ENCODE measurements at regions not wholly inside any gene's neighbourhood (a gene's known extent, or its start where the extent isn't known, plus 50 kb on each side); places are given as distances from the start of the nearest gene placed in this dataset.

- Histone ChIP-seq H3F3A (ENCODE audit: insufficient read depth) (no peaks in the 10 kb centered on the region), H3K27me3 (replicated peaks; ENCODE audit: insufficient read depth) (peaks cover 14% of the 10 kb centered on the region), H4K20me1 (ENCODE audit: insufficient read depth) (no peaks in the 10 kb centered on the region), H3K9me2 (ENCODE audit: insufficient read depth) (no peaks in the 10 kb centered on the region), H3K36me3 (ENCODE audit: low read depth) (no peaks in the 10 kb centered on the region), H3K4me1 (ENCODE audit: insufficient read depth) (no peaks in the 10 kb centered on the region), H2AFZ (no peak overlapping the region), H3K4me3 (no peak overlapping the region), H3K4me2 (ENCODE audit: unreplicated experiment) (no peak overlapping the region), H3K27ac (no peak overlapping the region), H3K9ac (no peak overlapping the region), H3K9me3 (ENCODE audit: low read depth) (no peaks in the 10 kb centered on the region), H3K79me2 (ENCODE audit: insufficient read depth) (no peaks in the 10 kb centered on the region)
- WGBS, 2 experiments (ENCODE audit: low coverage in 1 of 2, low lambda C conversion rate in 2 of 2, missing lambda C conversion rate in 2 of 2): 18% methylated on average over 6 of the region's 6 CpGs
- peak; percentile 16 for DNase-seq
- TF ChIP-seq EZH2phosphoT487 (IDR thresholded peaks at IDR 0.05; ENCODE audit: insufficient read depth, low read depth) (no peak), EZH2 (IDR thresholded peaks at IDR 0.05; ENCODE audit: insufficient read depth, poor library complexity, severe bottlenecking) (no peak)
- in situ Hi-C loops (cut with MboI): no loop called here
Measured at GRCh38 chr2:58866040-58866439, 624.9 kb upstream of the FANCL start.

DNA sequence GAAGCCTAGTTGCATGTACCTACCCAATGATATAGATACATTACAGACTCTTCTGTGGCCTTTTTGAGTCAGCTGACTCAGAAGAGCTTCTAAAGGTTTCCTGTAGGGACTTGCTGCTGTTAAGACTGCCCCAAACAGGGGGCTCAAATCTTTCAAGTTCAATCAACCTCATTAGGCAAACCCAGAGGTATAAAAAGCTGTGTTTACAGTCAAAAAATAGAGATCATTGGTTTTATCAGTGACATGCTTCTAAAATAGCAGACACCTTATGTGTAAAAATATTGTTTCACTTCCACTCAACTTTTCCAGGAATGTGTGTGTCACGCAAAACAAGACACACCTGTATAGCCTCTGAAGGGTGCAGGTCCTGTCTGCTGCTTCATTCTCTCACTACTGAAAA lies 624.3 kb upstream of the FANCL start:
- H3F3A ChIP-seq (ENCODE audit: insufficient read depth): no peaks in the 10 kb centered on the region
- in situ Hi-C loops (cut with MboI): no loop called here
- H3K79me2 ChIP-seq (ENCODE audit: insufficient read depth): no peaks in the 10 kb centered on the region
- no peak for DNase-seq
- H4K20me1 ChIP-seq (ENCODE audit: insufficient read depth): no peaks in the 10 kb centered on the region
- H3K36me3 ChIP-seq (ENCODE audit: low read depth): no peaks in the 10 kb centered on the region
- no peak overlapping the region for H2AFZ ChIP-seq
- TF ChIP-seq EZH2phosphoT487 (IDR thresholded peaks at IDR 0.05; ENCODE audit: insufficient read depth, low read depth) (no peak), EZH2 (IDR thresholded peaks at IDR 0.05; ENCODE audit: insufficient read depth, poor library complexity, severe bottlenecking) (no peak)
- no peak overlapping the region for H3K27ac ChIP-seq
- WGBS, 2 experiments (ENCODE audit: low coverage in 1 of 2, low lambda C conversion rate in 2 of 2, missing lambda C conversion rate in 2 of 2): 53 to 67% methylated on average over 1 of the region's 1 CpG
- H3K4me2 ChIP-seq (ENCODE audit: unreplicated experiment): no peak overlapping the region
- no peaks in the 10 kb centered on the region for H3K4me1 ChIP-seq (ENCODE audit: insufficient read depth)
- H3K27me3 ChIP-seq (replicated peaks; ENCODE audit: insufficient read depth): peaks cover 13% of the 10 kb centered on the region
- no peak overlapping the region for H3K4me3 ChIP-seq
- H3K9ac ChIP-seq: no peak overlapping the region
- no peaks in the 10 kb centered on the region for H3K9me3 ChIP-seq (ENCODE audit: low read depth)
- no peaks in the 10 kb centered on the region for H3K9me2 ChIP-seq (ENCODE audit: insufficient read depth)

GRCh38 chr2:58862244-58862643 lies 621.1 kb upstream of the FANCL start:
- WGBS, 2 experiments (ENCODE audit: low coverage in 1 of 2, low lambda C conversion rate in 2 of 2, missing lambda C conversion rate in 2 of 2): 38 to 43% methylated on average over 3 of the region's 3 CpGs
- no peak overlapping the region for H3K4me2 ChIP-seq (ENCODE audit: unreplicated experiment)

GRCh38 chr2:58860586-58860985 lies 619.5 kb upstream of the FANCL start:
- in situ Hi-C loops (cut with MboI): no loop called here
- no peak overlapping the region for H3K4me3 ChIP-seq
- no peaks in the 10 kb centered on the region for H3K4me1 ChIP-seq (ENCODE audit: insufficient read depth)
- WGBS, 2 experiments (ENCODE audit: low coverage in 1 of 2, low lambda C conversion rate in 2 of 2, missing lambda C conversion rate in 2 of 2): 10 to 16% methylated on average over 1 of the region's 1 CpG
- H3K4me2 ChIP-seq (ENCODE audit: unreplicated experiment): no peak overlapping the region
- H2AFZ ChIP-seq: no peak overlapping the region
- H3F3A ChIP-seq (ENCODE audit: insufficient read depth): no peaks in the 10 kb centered on the region
- no peaks in the 10 kb centered on the region; the same call in 1 of the 2 replicates for H3K27me3 ChIP-seq (replicated peaks; ENCODE audit: insufficient read depth)
- no peak overlapping the region for H3K9ac ChIP-seq
- H3K9me2 ChIP-seq (ENCODE audit: insufficient read depth): no peaks in the 10 kb centered on the region
- no peaks in the 10 kb centered on the region for H3K79me2 ChIP-seq (ENCODE audit: insufficient read depth)
- H3K27ac ChIP-seq: no peak overlapping the region
- DNase-seq: no peak
- TF ChIP-seq EZH2phosphoT487 (IDR thresholded peaks at IDR 0.05; ENCODE audit: insufficient read depth, low read depth): no peak
- no peak for TF ChIP-seq EZH2 (IDR thresholded peaks at IDR 0.05; ENCODE audit: insufficient read depth, poor library complexity, severe bottlenecking)
- no peaks in the 10 kb centered on the region for H4K20me1 ChIP-seq (ENCODE audit: insufficient read depth)
- no peaks in the 10 kb centered on the region for H3K36me3 ChIP-seq (ENCODE audit: low read depth)
- no peaks in the 10 kb centered on the region for H3K9me3 ChIP-seq (ENCODE audit: low read depth)

More at GRCh38 chr2:58862244-58862643, 621.1 kb upstream of the FANCL start:
- Histone ChIP-seq H3K4me3 (no peak overlapping the region), H3K9me2 (ENCODE audit: insufficient read depth) (no peaks in the 10 kb centered on the region), H3K27ac (no peak overlapping the region), H3F3A (ENCODE audit: insufficient read depth) (no peaks in the 10 kb centered on the region), H3K9ac (no peak overlapping the region), H3K27me3 (replicated peaks; ENCODE audit: insufficient read depth) (no peaks in the 10 kb centered on the region; the same call in 1 of the 2 replicates), H3K9me3 (ENCODE audit: low read depth) (no peaks in the 10 kb centered on the region), H2AFZ (no peak overlapping the region), H3K4me1 (ENCODE audit: insufficient read depth) (no peaks in the 10 kb centered on the region), H3K36me3 (ENCODE audit: low read depth) (no peaks in the 10 kb centered on the region), H4K20me1 (ENCODE audit: insufficient read depth) (no peaks in the 10 kb centered on the region), H3K79me2 (ENCODE audit: insufficient read depth) (no peaks in the 10 kb centered on the region)
- DNase-seq: no peak
- TF ChIP-seq EZH2phosphoT487 (IDR thresholded peaks at IDR 0.05; ENCODE audit: insufficient read depth, low read depth): no peak
- in situ Hi-C loops (cut with MboI): no loop called here

DNA sequence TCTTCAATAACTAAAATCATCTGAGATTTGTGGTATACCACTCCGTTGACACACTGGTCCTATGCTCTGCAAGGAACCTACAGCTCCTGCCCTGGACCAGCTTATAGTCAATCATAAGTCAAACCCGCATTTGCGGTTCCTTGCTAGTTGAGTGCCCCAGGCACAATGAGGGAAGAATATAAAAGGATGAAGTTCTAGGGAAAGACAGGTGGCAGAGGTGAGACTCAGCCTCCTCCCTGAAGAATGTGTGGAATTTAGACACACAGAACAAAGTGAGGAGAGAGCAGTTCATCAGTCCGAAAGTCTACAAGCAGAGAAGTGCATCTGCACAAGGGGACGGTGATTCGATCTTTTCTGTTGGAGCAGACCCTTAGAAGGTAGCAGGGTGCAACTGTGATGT lies 615.0 kb upstream of the FANCL start:
- no peaks in the 10 kb centered on the region for H3F3A ChIP-seq (ENCODE audit: insufficient read depth)
- no peaks in the 10 kb centered on the region for H3K4me1 ChIP-seq (ENCODE audit: insufficient read depth)
- H3K9me3 ChIP-seq (ENCODE audit: low read depth): no peaks in the 10 kb centered on the region
- no peaks in the 10 kb centered on the region for H3K79me2 ChIP-seq (ENCODE audit: insufficient read depth)
- H3K9ac ChIP-seq: no peak overlapping the region
- no peak overlapping the region for H3K4me2 ChIP-seq (ENCODE audit: unreplicated experiment)
- H2AFZ ChIP-seq: no peak overlapping the region
- H3K27ac ChIP-seq: no peak overlapping the region
- H4K20me1 ChIP-seq (ENCODE audit: insufficient read depth): no peaks in the 10 kb centered on the region
- in situ Hi-C loops (cut with MboI): no loop called here
- H3K36me3 ChIP-seq (ENCODE audit: low read depth): no peaks in the 10 kb centered on the region
- H3K27me3 ChIP-seq (replicated peaks; ENCODE audit: insufficient read depth): peaks cover 7% of the 10 kb centered on the region; the same call in 1 of the 2 replicates
- H3K9me2 ChIP-seq (ENCODE audit: insufficient read depth): no peaks in the 10 kb centered on the region
- H3K4me3 ChIP-seq: no peak overlapping the region
- no peak for DNase-seq
- 74 to 78% methylated on average over 6 of the region's 6 CpGs for WGBS, 2 experiments (ENCODE audit: low coverage in 1 of 2, low lambda C conversion rate in 2 of 2, missing lambda C conversion rate in 2 of 2)
- TF ChIP-seq EZH2 (IDR thresholded peaks at IDR 0.05; ENCODE audit: insufficient read depth, poor library complexity, severe bottlenecking) (no peak), EZH2phosphoT487 (IDR thresholded peaks at IDR 0.05; ENCODE audit: insufficient read depth, low read depth) (no peak)

Data from GM23248 (cell line).